ENCODE measurements at regions not wholly inside any gene's neighbourhood (a gene's known extent, or its start where the extent isn't known, plus 50 kb on each side); places are given as distances from the start of the nearest gene placed in this dataset.

- TF ChIP-seq SPI1 (IDR thresholded peaks at IDR 0.05; ENCODE audit: borderline replicate concordance, low read depth) = no peak
- TF ChIP-seq REST (IDR thresholded peaks at IDR 0.05; ENCODE audit: insufficient replicate concordance, low read depth) = no peak
- no peak for DNase-seq (ENCODE audit: low read depth in 1 of 2, low spot score in 1 of 2)
- Histone ChIP-seq H3K4me3 (replicated peaks; ENCODE audit: insufficient read depth, low read length) (no peak overlapping the region), H3K27me3 (ENCODE audit: insufficient read depth, poor library complexity, severe bottlenecking) (no peaks in the 10 kb centered on the region), H3K27ac (replicated peaks) (no peak overlapping the region)
Observed at GRCh38 chr14:89493406-89493805, 76.4 kb upstream of the FOXN3 start.

GRCh38 chr14:89491711-89492381, 74.8 kb upstream of the FOXN3 start:
- no peak for DNase-seq (ENCODE audit: low read depth in 1 of 2, low spot score in 1 of 2)
- H3K27ac ChIP-seq (replicated peaks) = no peak overlapping the region
- no peak overlapping the region for H3K4me3 ChIP-seq (replicated peaks; ENCODE audit: insufficient read depth, low read length)
- no peaks in the 10 kb centered on the region for H3K27me3 ChIP-seq (ENCODE audit: insufficient read depth, poor library complexity, severe bottlenecking)
- TF ChIP-seq REST (IDR thresholded peaks at IDR 0.05; ENCODE audit: insufficient replicate concordance, low read depth) (no peak), CTCF (IDR thresholded peaks at IDR 0.05; ENCODE audit: insufficient read depth, low read length) (no peak), POLR2AphosphoS5 (IDR thresholded peaks at IDR 0.05; ENCODE audit: low read depth) (no peak), SPI1 (IDR thresholded peaks at IDR 0.05; ENCODE audit: borderline replicate concordance, low read depth) (no peak), GABPA (IDR thresholded peaks at IDR 0.05; ENCODE audit: low read depth) (no peak)

GRCh38 chr14:89490466-89490865, 73.4 kb upstream of the FOXN3 start:
- H3K27me3 ChIP-seq (ENCODE audit: insufficient read depth, poor library complexity, severe bottlenecking) = no peaks in the 10 kb centered on the region
- H3K27ac ChIP-seq (replicated peaks) = no peak overlapping the region
- TF ChIP-seq SPI1 (IDR thresholded peaks at IDR 0.05; ENCODE audit: borderline replicate concordance, low read depth) (no peak), REST (IDR thresholded peaks at IDR 0.05; ENCODE audit: insufficient replicate concordance, low read depth) (no peak), GABPA (IDR thresholded peaks at IDR 0.05; ENCODE audit: low read depth) (no peak), POLR2AphosphoS5 (IDR thresholded peaks at IDR 0.05; ENCODE audit: low read depth) (no peak), CTCF (IDR thresholded peaks at IDR 0.05; ENCODE audit: insufficient read depth, low read length) (no peak)
- H3K4me3 ChIP-seq (replicated peaks; ENCODE audit: insufficient read depth, low read length) = no peak overlapping the region
- no peak for DNase-seq (ENCODE audit: low read depth in 1 of 2, low spot score in 1 of 2)
